ENCODE measurements at regions not wholly inside any gene's neighbourhood (a gene's known extent, or its start where the extent isn't known, plus 50 kb on each side); places are given as distances from the start of the nearest gene placed in this dataset.

GRCh38 chr3:13266005-13266404, 154.1 kb downstream of the NUP210 start:
- DNase-seq (ENCODE audit: low read depth in 4 of 4, low spot score in 2 of 4): no peak

- DNase-seq (ENCODE audit: low read depth in 4 of 4, low spot score in 2 of 4): no peak
Measured at GRCh38 chr3:13265507-13265906, 154.6 kb downstream of the NUP210 start.

GRCh38 chr3:13265016-13265415, 155.1 kb downstream of the NUP210 start:
- DNase-seq (ENCODE audit: low read depth in 4 of 4, low spot score in 2 of 4): no peak

- no peak for DNase-seq (ENCODE audit: low read depth in 4 of 4, low spot score in 2 of 4)
Measured at GRCh38 chr3:13264468-13264795, 155.7 kb downstream of the NUP210 start.

- no peak for DNase-seq (ENCODE audit: low read depth in 4 of 4, low spot score in 2 of 4)
Measured at GRCh38 chr3:13263770-13264467, 156.2 kb downstream of the NUP210 start.

- DNase-seq (ENCODE audit: low read depth in 4 of 4, low spot score in 2 of 4): no peak
Measured at GRCh38 chr3:13262493-13263211, 157.5 kb downstream of the NUP210 start.

- DNase-seq (ENCODE audit: low read depth in 4 of 4, low spot score in 2 of 4): no peak
Measured at GRCh38 chr3:13261892-13262291, 158.2 kb downstream of the NUP210 start.

- no peak for DNase-seq (ENCODE audit: low read depth in 4 of 4, low spot score in 2 of 4)
Measured at GRCh38 chr3:13261104-13261830, 158.9 kb downstream of the NUP210 start.

GRCh38 chr3:13260259-13261103, 159.6 kb downstream of the NUP210 start:
- DNase-seq (ENCODE audit: low read depth in 4 of 4, low spot score in 2 of 4): no peak

- no peak for DNase-seq (ENCODE audit: low read depth in 4 of 4, low spot score in 2 of 4)
Measured at GRCh38 chr3:13259831-13260230, 160.3 kb downstream of the NUP210 start.

GRCh38 chr3:13258986-13259514, 161.1 kb downstream of the NUP210 start:
- DNase-seq (ENCODE audit: low read depth in 4 of 4, low spot score in 2 of 4): no peak

- DNase-seq (ENCODE audit: low read depth in 4 of 4, low spot score in 2 of 4): no peak
Measured at GRCh38 chr3:13258280-13258679, 161.8 kb downstream of the NUP210 start.

- no peak for DNase-seq (ENCODE audit: low read depth in 4 of 4, low spot score in 2 of 4)
Measured at GRCh38 chr3:13257666-13258065, 162.5 kb downstream of the NUP210 start.

- no peak for DNase-seq (ENCODE audit: low read depth in 4 of 4, low spot score in 2 of 4)
Measured at GRCh38 chr3:13256845-13257244, 163.3 kb downstream of the NUP210 start.

- no peak for DNase-seq (ENCODE audit: low read depth in 4 of 4, low spot score in 2 of 4)
Measured at GRCh38 chr3:13254028-13254951, 165.8 kb downstream of the NUP210 start.

- DNase-seq (ENCODE audit: low read depth in 4 of 4, low spot score in 2 of 4): no peak
Measured at GRCh38 chr3:13253208-13253937, 166.7 kb downstream of the NUP210 start.

- no peak for DNase-seq (ENCODE audit: low read depth in 4 of 4, low spot score in 2 of 4)
Measured at GRCh38 chr3:13252207-13252606, 167.9 kb downstream of the NUP210 start.

- DNase-seq (ENCODE audit: low read depth in 4 of 4, low spot score in 2 of 4): no peak
Measured at GRCh38 chr3:13251166-13251903, 168.8 kb downstream of the NUP210 start.

Data from left renal cortex interstitium (tissue), 4 donors.